HG02840 (cell line): ENCODE measurements at regions not wholly inside any gene's neighbourhood (a gene's known extent, or its start where the extent isn't known, plus 50 kb on each side); places are given as distances from the start of the nearest gene placed in this dataset.

Experiments
- ATAC-seq: cut with Tn5 transposase; IDR thresholded peaks from one replicate; pipeline ENCODE4 v1.9.1; 2021; ENCODE audit warnings: mild to moderate bottlenecking, moderate library complexity, moderate number of reproducible peaks; ENCODE audit not compliant: unreplicated experiment, low FRiP score

- ATAC-seq = no peak
These were observed 149.9 kb upstream of the GPR26 start for GRCh38 chr10:123516291-123516690.

DNA sequence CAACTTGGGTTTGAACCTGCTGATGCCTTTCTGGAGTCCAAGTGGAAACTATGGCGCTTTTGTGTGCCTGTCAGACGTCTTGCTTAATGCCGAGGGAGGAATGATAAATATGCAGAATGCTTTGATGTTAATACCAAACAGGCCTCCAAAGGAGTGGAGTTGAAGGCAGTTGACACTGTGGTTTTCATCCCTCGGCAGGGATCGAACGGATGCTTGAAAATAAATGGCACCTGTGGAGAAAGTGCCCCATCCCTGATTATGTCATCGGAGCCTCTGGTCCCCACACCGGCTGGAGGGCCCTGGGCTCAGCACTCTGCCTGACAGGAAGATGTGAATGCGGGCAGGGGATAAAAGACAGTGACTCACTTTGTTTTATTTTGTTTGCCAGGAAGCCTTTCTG, 148.7 kb upstream of the GPR26 start:
- no peak for ATAC-seq

- no peak for ATAC-seq
These were observed 148.3 kb upstream of the GPR26 start for GRCh38 chr10:123517901-123518300.

DNA sequence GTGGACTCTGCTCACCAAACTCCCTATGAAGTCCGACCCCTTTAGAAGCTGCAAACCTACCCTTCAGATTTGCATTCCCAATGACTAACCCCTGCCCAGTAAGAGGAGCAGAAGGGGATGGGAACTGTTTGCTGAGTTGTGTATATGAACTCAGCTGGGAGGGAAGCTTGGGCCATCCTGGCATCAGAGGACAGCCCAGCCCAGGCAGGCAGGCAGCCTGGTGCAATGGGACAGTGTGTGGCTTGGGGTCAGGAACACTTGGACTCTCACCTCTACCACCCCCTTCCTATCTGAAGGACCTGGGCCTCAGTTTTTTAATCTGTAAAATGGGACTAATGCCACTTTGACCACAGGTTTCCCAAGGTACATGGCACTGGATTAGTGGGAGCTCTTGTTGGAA, 147.4 kb upstream of the GPR26 start:
- ATAC-seq = no peak

- no peak for ATAC-seq
These were observed 146.3 kb upstream of the GPR26 start for GRCh38 chr10:123519861-123520260.

GRCh38 chr10:123521076-123521475, 145.1 kb upstream of the GPR26 start:
- ATAC-seq = no peak

- ATAC-seq = no peak
These were observed 144.6 kb upstream of the GPR26 start for GRCh38 chr10:123521556-123521955.

GRCh38 chr10:123522702-123523312, 143.3 kb upstream of the GPR26 start:
- no peak for ATAC-seq

- ATAC-seq = no peak
These were observed 142.3 kb upstream of the GPR26 start for GRCh38 chr10:123523833-123524232.

DNA sequence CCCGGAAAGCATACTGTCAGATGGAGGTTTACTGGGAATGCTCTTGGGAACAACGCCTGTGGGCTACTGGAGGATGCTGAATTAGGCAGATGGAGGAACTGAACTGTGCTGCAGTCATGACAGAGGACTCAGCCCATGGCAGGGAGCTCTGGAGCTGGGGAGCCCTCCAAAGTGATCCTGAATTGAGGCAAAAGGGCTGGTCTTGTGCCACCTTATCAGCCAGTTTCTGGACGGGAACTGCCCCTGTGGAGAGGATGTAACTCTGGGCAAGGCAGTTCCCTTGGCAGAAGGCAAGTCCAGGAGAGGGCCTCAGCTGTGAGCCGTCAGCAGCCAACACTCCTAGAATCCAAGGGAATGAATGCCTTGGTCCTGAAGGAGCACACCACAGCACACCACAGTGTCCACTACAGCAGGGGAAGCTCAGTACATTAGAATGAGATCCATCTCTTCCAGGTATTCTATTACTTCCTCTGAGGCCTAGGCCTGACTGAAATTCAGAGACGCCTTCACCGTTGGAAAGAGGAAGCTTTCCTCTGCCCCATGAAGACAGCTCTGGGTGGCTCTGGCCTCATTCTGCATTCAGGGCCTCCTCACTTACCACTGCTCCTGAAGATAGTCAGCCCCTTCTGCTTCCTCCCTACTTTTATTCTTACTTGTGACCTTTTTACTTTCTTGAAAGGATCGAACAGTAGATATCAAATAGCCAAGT, 139.6 kb upstream of the GPR26 start:
- ATAC-seq = no peak

GRCh38 chr10:123527151-123527550, 139.0 kb upstream of the GPR26 start:
- no peak for ATAC-seq

GRCh38 chr10:123529146-123529760, 136.9 kb upstream of the GPR26 start:
- no peak for ATAC-seq

DNA sequence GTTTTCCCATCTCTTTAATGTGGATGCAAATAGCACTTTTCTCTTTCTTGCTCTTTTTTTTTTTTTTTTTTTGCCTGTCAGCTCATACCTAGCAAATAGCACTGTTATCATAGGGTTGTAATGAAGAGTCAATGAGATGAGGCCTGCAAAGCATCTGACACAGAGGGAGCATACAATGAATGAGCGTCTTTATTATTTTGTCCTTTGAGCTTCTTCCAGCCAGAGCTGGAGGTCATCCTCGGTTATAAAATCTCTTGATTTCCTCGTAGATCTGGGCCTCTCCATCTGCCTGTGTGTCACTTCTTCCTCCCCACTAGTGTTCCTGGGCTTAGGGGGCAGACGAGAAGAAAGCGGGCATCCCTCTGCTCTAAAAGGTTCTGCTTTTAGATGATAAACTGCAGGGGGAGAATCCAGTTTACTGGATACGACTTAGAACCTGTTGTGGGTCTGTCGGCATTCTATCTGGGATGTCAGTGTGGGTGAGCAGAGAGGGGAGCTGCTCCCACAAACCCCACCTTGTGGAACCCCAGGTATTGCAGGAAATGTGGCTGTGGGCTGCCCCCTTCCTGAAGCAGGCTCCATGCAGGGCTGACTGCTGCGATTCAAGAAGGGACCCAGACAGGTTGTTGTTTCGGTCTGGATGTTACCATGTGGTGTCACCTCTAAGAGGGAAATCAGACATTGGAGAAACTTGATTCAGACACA, 135.8 kb upstream of the GPR26 start:
- no peak for ATAC-seq

DNA sequence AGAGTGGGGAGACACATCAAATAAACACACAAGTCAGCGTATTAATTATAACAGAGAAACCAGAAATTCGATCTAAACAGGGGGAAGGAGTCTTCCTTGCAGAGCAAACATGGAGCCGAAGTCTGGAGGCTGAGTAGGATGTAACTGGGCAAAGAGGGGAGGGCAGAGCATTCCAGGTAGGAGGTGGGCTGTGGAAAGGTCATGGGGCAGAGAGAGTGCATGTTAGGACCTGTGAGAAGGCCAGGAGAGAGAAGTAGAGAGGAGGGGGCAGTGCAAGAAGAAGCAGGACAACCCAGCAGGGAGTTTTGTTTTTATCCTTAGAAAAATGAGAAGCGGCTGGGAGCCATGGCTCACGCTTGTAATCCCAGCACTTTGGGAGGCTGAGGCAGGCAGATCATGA, 130.8 kb upstream of the GPR26 start:
- ATAC-seq = no peak

DNA sequence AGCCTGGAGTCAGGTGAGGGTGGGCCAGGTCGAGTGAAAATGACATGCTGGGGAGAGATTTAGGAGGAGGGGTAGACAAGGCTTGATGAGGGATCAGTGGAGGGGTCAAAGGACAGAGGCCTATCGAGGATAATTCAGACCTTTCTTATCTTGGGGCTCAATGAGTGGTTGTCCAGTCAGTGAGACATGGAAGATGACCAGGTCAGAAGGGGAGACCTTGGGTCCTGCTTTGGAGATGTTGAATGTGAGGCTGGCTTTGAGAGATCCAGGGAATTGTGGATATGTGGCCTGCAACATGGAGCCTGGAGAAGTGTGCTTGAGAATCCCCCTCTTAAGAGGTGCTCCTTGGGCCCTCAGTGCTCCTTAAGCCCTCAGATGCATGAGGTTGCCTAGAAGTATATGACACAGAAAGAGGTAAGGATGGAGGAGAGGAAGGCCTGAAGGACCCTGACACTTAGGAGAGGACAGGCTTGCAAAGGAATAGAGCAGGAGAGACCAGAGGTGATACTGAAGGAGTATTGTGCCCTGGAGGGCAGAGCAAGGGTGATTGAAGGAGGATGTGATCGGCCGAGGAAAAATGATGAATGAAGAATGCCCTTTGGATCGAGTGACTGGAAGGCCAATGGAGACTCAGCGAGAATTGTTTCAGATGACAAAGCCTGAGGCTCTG, 129.8 kb upstream of the GPR26 start:
- ATAC-seq = no peak

DNA sequence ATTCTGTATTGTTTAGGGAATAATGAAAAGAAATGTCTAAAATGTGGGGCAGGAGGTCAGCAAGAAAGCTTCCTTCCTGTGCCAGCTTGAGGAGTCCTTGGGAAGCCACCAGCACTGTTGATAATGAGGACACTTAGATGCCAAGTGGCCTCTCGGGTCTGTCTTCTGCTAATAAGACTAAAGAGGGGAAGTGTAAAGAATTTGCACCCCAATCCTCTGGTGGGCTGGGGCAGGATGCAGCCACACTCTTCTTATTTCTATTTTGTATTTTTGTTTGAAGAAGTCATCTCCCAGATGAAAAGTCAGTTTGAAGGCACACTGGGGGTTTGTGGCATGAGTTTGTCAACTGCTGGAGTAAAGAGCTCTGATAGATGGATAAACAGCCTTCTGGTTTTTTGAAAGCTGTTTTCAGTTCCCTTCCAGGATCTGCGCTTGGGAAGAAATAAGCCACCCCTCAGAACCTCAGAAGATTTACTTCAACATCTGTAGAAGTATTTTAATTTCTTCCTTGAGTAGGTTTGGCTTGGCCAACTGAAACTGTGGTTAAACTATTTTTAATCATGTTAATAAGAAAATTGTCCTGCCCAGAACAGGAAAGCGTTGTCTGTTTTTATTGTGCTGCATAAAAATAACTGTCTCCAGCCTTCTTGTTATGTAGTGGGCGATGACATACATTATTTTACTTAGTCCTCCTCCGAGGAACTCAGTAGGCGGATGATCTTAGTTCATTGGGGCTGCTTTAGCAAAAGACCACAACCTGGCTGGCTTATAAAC, 128.8 kb upstream of the GPR26 start:
- ATAC-seq = no peak

DNA sequence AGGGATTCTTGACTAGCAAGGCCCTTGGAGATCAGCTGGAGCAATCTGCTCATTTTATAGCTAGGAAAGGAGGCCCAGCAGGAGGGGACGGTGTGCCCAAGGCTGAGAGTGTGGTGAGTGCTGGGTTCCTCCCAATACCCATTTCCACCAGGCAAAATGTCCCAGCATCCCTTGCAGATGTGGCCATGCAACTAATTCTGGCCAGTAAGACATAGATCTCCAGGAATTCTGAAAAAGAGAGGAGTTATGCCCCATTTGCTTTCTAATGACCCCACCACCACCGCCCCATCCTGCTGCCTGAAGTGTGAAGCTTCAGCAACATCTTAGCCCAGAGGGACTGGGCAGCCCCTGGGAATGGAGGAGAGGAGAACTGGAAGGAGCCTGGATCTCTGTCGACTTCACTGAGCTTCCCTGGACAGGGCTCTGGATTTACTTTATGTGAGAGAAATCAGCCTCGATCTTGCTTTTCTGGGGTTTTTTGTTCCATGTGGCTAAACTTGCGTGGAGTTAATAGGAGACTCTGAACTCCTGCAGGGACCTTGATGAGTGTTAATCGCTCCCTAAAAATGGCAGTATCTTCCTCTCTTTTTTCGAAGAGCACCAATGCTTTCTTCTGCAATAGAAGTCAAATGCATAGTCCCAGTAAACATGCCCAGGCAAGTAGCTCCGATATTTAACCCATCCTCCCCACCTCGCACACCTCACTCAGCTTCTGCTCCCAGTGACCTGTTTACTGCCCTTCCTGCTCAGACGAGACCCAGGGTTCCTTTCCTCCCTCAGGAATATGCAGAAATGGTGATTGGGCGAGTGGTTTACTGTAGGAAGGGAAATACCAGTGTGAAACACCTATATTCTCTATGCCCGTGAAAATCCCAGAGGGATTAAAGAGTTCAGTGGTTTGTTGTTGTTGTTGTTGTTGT, 127.5 kb upstream of the GPR26 start:
- no peak for ATAC-seq

DNA sequence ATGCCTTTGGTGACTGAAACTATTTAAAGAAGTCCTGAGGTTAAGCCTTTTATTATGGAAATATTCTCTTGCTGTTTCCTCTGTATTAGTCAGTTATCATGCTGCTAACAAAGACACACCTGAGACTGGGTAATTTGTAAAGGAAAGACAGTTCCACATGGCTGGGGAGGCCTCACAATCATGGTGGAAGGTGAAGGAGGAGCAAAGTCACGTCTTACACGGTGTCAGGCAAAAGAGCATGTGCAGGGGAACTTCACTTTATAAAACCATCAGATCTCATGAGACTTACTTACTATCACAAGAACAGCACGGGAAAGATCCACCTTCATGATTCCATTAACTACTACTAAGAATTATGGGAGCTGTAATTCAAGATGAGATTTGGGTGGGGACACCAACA, 121.2 kb upstream of the GPR26 start:
- ATAC-seq = no peak

GRCh38 chr10:123548770-123549169, 117.4 kb upstream of the GPR26 start:
- ATAC-seq = no peak
